ENCODE measurements at regions not wholly inside any gene's neighbourhood (a gene's known extent, or its start where the extent isn't known, plus 50 kb on each side); places are given as distances from the start of the nearest gene placed in this dataset.

- no CpG with 5 or more reads among the region's 4 CpGs for WGBS (ENCODE audit: extremely low coverage, insufficient coverage, insufficient read length)
These were observed 334.8 kb upstream of the NOVA1 start for GRCh38 chr14:26932606-26933005.

GRCh38 chr14:26933431-26933830, 335.6 kb upstream of the NOVA1 start:
- Histone ChIP-seq H3K23ac (ENCODE audit: low read length) (no peak overlapping the region), H4K91ac (ENCODE audit: low read depth, low read length) (no peak overlapping the region), H2BK120ac (ENCODE audit: insufficient read depth, low read length, poor library complexity) (no peak overlapping the region), H3K18ac (ENCODE audit: low read length) (no peak overlapping the region), H3K9ac (ENCODE audit: low read length) (no peak overlapping the region), H2AK5ac (ENCODE audit: low read length) (no peak overlapping the region), H2AFZ (ENCODE audit: insufficient read depth, low read length, poor library complexity) (no peak overlapping the region), H4K12ac (ENCODE audit: low read depth, low read length) (no peak overlapping the region), H3K4me3 (ENCODE audit: low read depth, low read length) (no peak overlapping the region), H3K79me1 (ENCODE audit: low read length) (no peaks in the 10 kb centered on the region), H3K9me3 (ENCODE audit: insufficient read depth, low read depth, low read length) (no peaks in the 10 kb centered on the region), H4K8ac (ENCODE audit: low read depth, low read length) (no peak overlapping the region), H3K36me3 (ENCODE audit: control insufficient read depth in 1 of 2, insufficient read depth in 2 of 2, low read length in 2 of 2) (no peaks in the 10 kb centered on the region), H3K27ac (ENCODE audit: low read depth, low read length) (no peak overlapping the region), H2BK12ac (ENCODE audit: low read length) (no peak overlapping the region), H3K4ac (ENCODE audit: low read depth, low read length) (no peak overlapping the region), H3K14ac (ENCODE audit: low read length) (no peak overlapping the region), H3K79me2 (ENCODE audit: control insufficient read depth, insufficient read depth, low read length, poor library complexity) (no peaks in the 10 kb centered on the region), H3K4me2 (ENCODE audit: low read length) (no peak overlapping the region), H3K27me3 (ENCODE audit: insufficient read depth, low read length) (no peaks in the 10 kb centered on the region), H2BK5ac (ENCODE audit: low read depth, low read length, poor library complexity) (no peak overlapping the region), H3K4me1 (ENCODE audit: control insufficient read depth in 1 of 2, insufficient read depth in 2 of 2, low read length in 2 of 2) (no peaks in the 10 kb centered on the region)
- DNase-seq: no peak
- no CpG with 5 or more reads among the region's 4 CpGs for WGBS (ENCODE audit: extremely low coverage, insufficient coverage, insufficient read length)

More at GRCh38 chr14:26932606-26933005, 334.8 kb upstream of the NOVA1 start:
- Histone ChIP-seq H2BK12ac (ENCODE audit: low read length) (no peak overlapping the region), H3K27me3 (ENCODE audit: insufficient read depth, low read length) (no peaks in the 10 kb centered on the region), H3K9me3 (ENCODE audit: insufficient read depth, low read depth, low read length) (no peaks in the 10 kb centered on the region), H2BK120ac (ENCODE audit: insufficient read depth, low read length, poor library complexity) (no peak overlapping the region), H2BK5ac (ENCODE audit: low read depth, low read length, poor library complexity) (no peak overlapping the region), H3K4me2 (ENCODE audit: low read length) (no peak overlapping the region), H3K18ac (ENCODE audit: low read length) (no peak overlapping the region), H3K36me3 (ENCODE audit: control insufficient read depth in 1 of 2, insufficient read depth in 2 of 2, low read length in 2 of 2) (no peaks in the 10 kb centered on the region), H4K91ac (ENCODE audit: low read depth, low read length) (no peak overlapping the region), H3K79me2 (ENCODE audit: control insufficient read depth, insufficient read depth, low read length, poor library complexity) (no peaks in the 10 kb centered on the region), H4K12ac (ENCODE audit: low read depth, low read length) (no peak overlapping the region), H3K4me1 (ENCODE audit: control insufficient read depth in 1 of 2, insufficient read depth in 2 of 2, low read length in 2 of 2) (no peaks in the 10 kb centered on the region), H3K27ac (ENCODE audit: low read depth, low read length) (no peak overlapping the region), H2AFZ (ENCODE audit: insufficient read depth, low read length, poor library complexity) (no peak overlapping the region), H2AK5ac (ENCODE audit: low read length) (no peak overlapping the region), H4K8ac (ENCODE audit: low read depth, low read length) (no peak overlapping the region), H3K23ac (ENCODE audit: low read length) (no peak overlapping the region), H3K4ac (ENCODE audit: low read depth, low read length) (no peak overlapping the region), H3K9ac (ENCODE audit: low read length) (no peak overlapping the region), H3K79me1 (ENCODE audit: low read length) (no peaks in the 10 kb centered on the region), H3K14ac (ENCODE audit: low read length) (no peak overlapping the region), H3K4me3 (ENCODE audit: low read depth, low read length) (no peak overlapping the region)
- DNase-seq: no peak

DNA sequence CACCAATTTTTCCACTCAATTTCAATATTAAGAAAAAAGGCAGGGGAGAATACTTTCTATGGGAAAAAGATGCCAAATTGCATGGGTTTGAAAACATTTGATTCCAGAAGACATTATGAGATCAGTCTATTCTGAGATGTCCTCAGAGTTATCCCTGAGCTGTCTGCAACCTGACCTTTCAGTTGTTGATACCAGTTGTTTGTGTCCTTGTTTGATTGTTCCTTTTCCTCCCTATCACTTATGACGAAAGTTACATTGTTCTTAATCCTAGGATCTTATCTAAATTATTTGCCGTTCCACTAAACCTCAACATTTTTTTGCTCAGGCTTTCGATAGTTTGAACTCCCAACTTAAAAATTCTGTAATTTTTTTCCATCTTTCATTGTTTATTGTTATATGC, 336.3 kb upstream of the NOVA1 start:
- no peak overlapping the region for H3K9ac ChIP-seq (ENCODE audit: low read length)
- no peak overlapping the region for H2BK120ac ChIP-seq (ENCODE audit: insufficient read depth, low read length, poor library complexity)
- H3K23ac ChIP-seq (ENCODE audit: low read length): no peak overlapping the region
- no peak overlapping the region for H3K18ac ChIP-seq (ENCODE audit: low read length)
- no peaks in the 10 kb centered on the region for H3K79me2 ChIP-seq (ENCODE audit: control insufficient read depth, insufficient read depth, low read length, poor library complexity)
- no peak overlapping the region for H3K27ac ChIP-seq (ENCODE audit: low read depth, low read length)
- H3K27me3 ChIP-seq (ENCODE audit: insufficient read depth, low read length): no peaks in the 10 kb centered on the region
- no peak overlapping the region for H3K4me3 ChIP-seq (ENCODE audit: low read depth, low read length)
- DNase-seq: no peak
- H2BK12ac ChIP-seq (ENCODE audit: low read length): no peak overlapping the region
- WGBS (ENCODE audit: extremely low coverage, insufficient coverage, insufficient read length): no CpG with 5 or more reads among the region's 3 CpGs
- no peak overlapping the region for H3K14ac ChIP-seq (ENCODE audit: low read length)
- H3K4me2 ChIP-seq (ENCODE audit: low read length): no peak overlapping the region
- H3K4ac ChIP-seq (ENCODE audit: low read depth, low read length): no peak overlapping the region
- no peak overlapping the region for H2AFZ ChIP-seq (ENCODE audit: insufficient read depth, low read length, poor library complexity)
- no peak overlapping the region for H4K8ac ChIP-seq (ENCODE audit: low read depth, low read length)
- H3K9me3 ChIP-seq (ENCODE audit: insufficient read depth, low read depth, low read length): no peaks in the 10 kb centered on the region
- no peak overlapping the region for H2AK5ac ChIP-seq (ENCODE audit: low read length)
- no peaks in the 10 kb centered on the region for H3K36me3 ChIP-seq (ENCODE audit: control insufficient read depth in 1 of 2, insufficient read depth in 2 of 2, low read length in 2 of 2)
- no peaks in the 10 kb centered on the region for H3K79me1 ChIP-seq (ENCODE audit: low read length)
- H3K4me1 ChIP-seq (ENCODE audit: control insufficient read depth in 1 of 2, insufficient read depth in 2 of 2, low read length in 2 of 2): no peaks in the 10 kb centered on the region
- no peak overlapping the region for H2BK5ac ChIP-seq (ENCODE audit: low read depth, low read length, poor library complexity)
- no peak overlapping the region for H4K91ac ChIP-seq (ENCODE audit: low read depth, low read length)
- no peak overlapping the region for H4K12ac ChIP-seq (ENCODE audit: low read depth, low read length)

DNA sequence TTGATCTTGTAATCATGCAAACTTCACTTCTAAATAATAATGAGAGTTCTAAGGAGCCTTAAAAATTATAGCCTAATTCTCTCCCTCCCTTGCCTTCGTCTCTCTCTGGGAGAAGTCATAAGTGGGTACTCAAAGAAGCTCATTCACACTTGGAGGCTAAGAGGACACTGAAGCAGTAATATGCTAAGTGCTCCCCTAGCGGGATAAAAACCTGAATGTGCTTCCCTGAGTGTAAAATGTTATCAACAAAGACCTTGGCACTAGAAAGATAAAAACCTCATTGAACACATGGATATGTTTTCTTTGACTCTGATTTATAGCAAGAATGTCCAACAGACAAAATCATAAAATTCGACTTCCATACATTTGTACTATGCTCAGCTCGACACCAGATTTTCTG, 337.9 kb upstream of the NOVA1 start:
- H3K4ac ChIP-seq (ENCODE audit: low read depth, low read length): no peak overlapping the region
- no peak for DNase-seq
- H4K8ac ChIP-seq (ENCODE audit: low read depth, low read length): no peak overlapping the region
- H3K36me3 ChIP-seq (ENCODE audit: control insufficient read depth in 1 of 2, insufficient read depth in 2 of 2, low read length in 2 of 2): no peaks in the 10 kb centered on the region
- H4K91ac ChIP-seq (ENCODE audit: low read depth, low read length): no peak overlapping the region
- H4K12ac ChIP-seq (ENCODE audit: low read depth, low read length): no peak overlapping the region
- no peaks in the 10 kb centered on the region for H3K9me3 ChIP-seq (ENCODE audit: insufficient read depth, low read depth, low read length)
- H3K9ac ChIP-seq (ENCODE audit: low read length): no peak overlapping the region
- H3K27me3 ChIP-seq (ENCODE audit: insufficient read depth, low read length): no peaks in the 10 kb centered on the region
- H3K4me1 ChIP-seq (ENCODE audit: control insufficient read depth in 1 of 2, insufficient read depth in 2 of 2, low read length in 2 of 2): no peaks in the 10 kb centered on the region
- no peak overlapping the region for H3K23ac ChIP-seq (ENCODE audit: low read length)
- H3K14ac ChIP-seq (ENCODE audit: low read length): no peak overlapping the region
- H3K18ac ChIP-seq (ENCODE audit: low read length): no peak overlapping the region
- no peaks in the 10 kb centered on the region for H3K79me2 ChIP-seq (ENCODE audit: control insufficient read depth, insufficient read depth, low read length, poor library complexity)
- H3K79me1 ChIP-seq (ENCODE audit: low read length): no peaks in the 10 kb centered on the region
- no peak overlapping the region for H2AFZ ChIP-seq (ENCODE audit: insufficient read depth, low read length, poor library complexity)
- no peak overlapping the region for H3K4me2 ChIP-seq (ENCODE audit: low read length)
- H2BK120ac ChIP-seq (ENCODE audit: insufficient read depth, low read length, poor library complexity): no peak overlapping the region
- no peak overlapping the region for H2BK5ac ChIP-seq (ENCODE audit: low read depth, low read length, poor library complexity)
- H3K27ac ChIP-seq (ENCODE audit: low read depth, low read length): no peak overlapping the region
- no peak overlapping the region for H2AK5ac ChIP-seq (ENCODE audit: low read length)
- WGBS (ENCODE audit: extremely low coverage, insufficient coverage, insufficient read length): no CpG with 5 or more reads among the region's 4 CpGs
- H3K4me3 ChIP-seq (ENCODE audit: low read depth, low read length): no peak overlapping the region
- H2BK12ac ChIP-seq (ENCODE audit: low read length): no peak overlapping the region
